ENCODE measurements at regions not wholly inside any gene's neighbourhood (a gene's known extent, or its start where the extent isn't known, plus 50 kb on each side); places are given as distances from the start of the nearest gene placed in this dataset.

DNA sequence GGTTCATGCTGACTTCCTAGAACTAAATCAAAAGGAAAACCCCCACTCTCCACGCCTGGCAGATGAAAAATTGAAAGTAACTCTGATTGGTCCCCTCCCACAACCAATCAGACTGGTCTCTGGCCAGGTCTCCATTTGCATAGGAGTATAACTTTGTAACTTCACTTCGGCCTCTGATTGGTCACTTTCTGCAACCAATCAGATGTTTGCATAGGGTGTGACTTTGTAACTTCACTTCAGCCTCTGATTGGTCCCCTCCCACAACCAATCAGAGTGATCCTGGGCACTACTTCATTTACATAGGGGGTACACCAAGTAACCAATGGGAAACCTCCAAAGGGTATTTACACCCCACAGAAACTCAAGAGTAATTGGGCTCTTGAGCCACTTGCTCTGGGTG lies 306.6 kb upstream of the PFKP start:
- Histone ChIP-seq H3K9me3 (ENCODE audit: control insufficient read depth, insufficient read depth, low read length) (peaks cover 23% of the 10 kb centered on the region), H3K79me1 (ENCODE audit: low read depth in 1 of 2, low read length in 2 of 2) (no peaks in the 10 kb centered on the region), H3K36me3 (ENCODE audit: control insufficient read depth, insufficient read depth, low read length) (no peaks in the 10 kb centered on the region), H2BK120ac (ENCODE audit: low read depth, low read length) (no peak overlapping the region), H3K9me1 (ENCODE audit: insufficient read depth, low read length) (no peaks in the 10 kb centered on the region), H3K14ac (replicated peaks; ENCODE audit: low read depth, low read length) (no peak overlapping the region), H2BK5ac (ENCODE audit: low read depth, low read length, poor library complexity, severe bottlenecking) (no peak overlapping the region), H3K23ac (ENCODE audit: low read depth, low read length) (no peak overlapping the region), H4K8ac (ENCODE audit: low read depth in 2 of 2, low read length in 2 of 2) (no peak overlapping the region), H3K56ac (ENCODE audit: extremely low read depth, insufficient read depth, low read length) (no peak overlapping the region), H3K4me2 (ENCODE audit: low read depth, low read length) (no peak overlapping the region), H2AK5ac (ENCODE audit: low read depth, low read length) (no peak overlapping the region), H3K4me1 (ENCODE audit: control insufficient read depth, insufficient read depth, low read length) (no peaks in the 10 kb centered on the region), H2AK9ac (replicated peaks; ENCODE audit: low read depth, low read length, poor library complexity) (no peak overlapping the region), H4K91ac (ENCODE audit: insufficient read depth, low read depth, low read length) (no peak overlapping the region), H2AFZ (replicated peaks; ENCODE audit: low read length, poor library complexity) (no peak overlapping the region), H4K20me1 (ENCODE audit: insufficient read depth, low read length) (no peaks in the 10 kb centered on the region), H3K18ac (ENCODE audit: low read depth, low read length) (no peak overlapping the region), H2BK15ac (ENCODE audit: low read depth, low read length) (no peak overlapping the region), H2BK20ac (ENCODE audit: low read depth, low read length) (no peak overlapping the region), H3K9ac (ENCODE audit: low read depth, low read length) (no peak overlapping the region), H4K5ac (ENCODE audit: low read depth, low read length) (no peak overlapping the region), H3K4me3 (ENCODE audit: insufficient read depth, low read depth, low read length) (no peak overlapping the region), H3K27ac (ENCODE audit: insufficient read depth, low read length) (no peak overlapping the region), H3K4ac (ENCODE audit: low read depth, low read length) (no peak overlapping the region), H3K27me3 (ENCODE audit: control insufficient read depth, insufficient read depth, low read length) (no peaks in the 10 kb centered on the region)
- dilution Hi-C loops (cut with HindIII; ENCODE audit: low sequenced_read_pairs, unreplicated experiment), result no loop called here
- no peak for DNase-seq
- in situ Hi-C loops (cut with MboI; ENCODE audit: low sequenced_read_pairs), result no loop called here
- TF ChIP-seq ELK1 (IDR thresholded peaks at IDR 0.05; ENCODE audit: borderline replicate concordance, low read depth, low read length) (no peak), MAFK (IDR thresholded peaks at IDR 0.05; ENCODE audit: low read depth, low read length) (no peak), RAD21 (IDR thresholded peaks at IDR 0.05; ENCODE audit: low read length) (no peak), SMC3 (IDR thresholded peaks at IDR 0.05; ENCODE audit: low read depth, low read length) (no peak), NFE2L2 (IDR thresholded peaks at IDR 0.05; ENCODE audit: low read depth, low read length) (no peak), FOS (IDR thresholded peaks at IDR 0.05; ENCODE audit: low read depth, low read length) (no peak), RCOR1 (IDR thresholded peaks at IDR 0.05; ENCODE audit: insufficient replicate concordance, low read length) (no peak), USF2 (IDR thresholded peaks at IDR 0.05; ENCODE audit: low read depth, low read length) (no peak), POLR2A (IDR thresholded peaks at IDR 0.05; ENCODE audit: low read depth, low read length) (no peak), MAZ (IDR thresholded peaks at IDR 0.05; ENCODE audit: borderline replicate concordance, low read depth, low read length) (no peak), RFX5 (IDR thresholded peaks at IDR 0.05; ENCODE audit: low read depth, low read length) (no peak), BHLHE40 (IDR thresholded peaks at IDR 0.05; ENCODE audit: low read depth, low read length) (no peak), CHD1 (IDR thresholded peaks at IDR 0.05; ENCODE audit: low read depth, low read length) (no peak), CEBPB (IDR thresholded peaks at IDR 0.05; ENCODE audit: low read depth, low read length) (no peak), MXI1 (IDR thresholded peaks at IDR 0.05; ENCODE audit: borderline replicate concordance, low read depth, low read length) (no peak)
- TF ChIP-seq, protein P1, sequence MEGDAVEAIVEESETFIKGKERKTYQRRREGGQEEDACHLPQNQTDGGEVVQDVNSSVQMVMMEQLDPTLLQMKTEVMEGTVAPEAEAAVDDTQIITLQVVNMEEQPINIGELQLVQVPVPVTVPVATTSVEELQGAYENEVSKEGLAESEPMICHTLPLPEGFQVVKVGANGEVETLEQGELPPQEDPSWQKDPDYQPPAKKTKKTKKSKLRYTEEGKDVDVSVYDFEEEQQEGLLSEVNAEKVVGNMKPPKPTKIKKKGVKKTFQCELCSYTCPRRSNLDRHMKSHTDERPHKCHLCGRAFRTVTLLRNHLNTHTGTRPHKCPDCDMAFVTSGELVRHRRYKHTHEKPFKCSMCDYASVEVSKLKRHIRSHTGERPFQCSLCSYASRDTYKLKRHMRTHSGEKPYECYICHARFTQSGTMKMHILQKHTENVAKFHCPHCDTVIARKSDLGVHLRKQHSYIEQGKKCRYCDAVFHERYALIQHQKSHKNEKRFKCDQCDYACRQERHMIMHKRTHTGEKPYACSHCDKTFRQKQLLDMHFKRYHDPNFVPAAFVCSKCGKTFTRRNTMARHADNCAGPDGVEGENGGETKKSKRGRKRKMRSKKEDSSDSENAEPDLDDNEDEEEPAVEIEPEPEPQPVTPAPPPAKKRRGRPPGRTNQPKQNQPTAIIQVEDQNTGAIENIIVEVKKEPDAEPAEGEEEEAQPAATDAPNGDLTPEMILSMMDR (conservative IDR thresholded peaks at IDR 0.05; ENCODE audit: low read depth, low read length), result no peak
- POLR2A ChIA-PET (ENCODE audit: unreplicated experiment), result no interaction called here
- no TSS peak for BruUV-seq (replicated peaks)
- ATAC-seq (ENCODE audit: low read depth), result no peak
- no CpG with 5 or more reads among the region's 2 CpGs for WGBS, 2 experiments (ENCODE audit: extremely low coverage in 2 of 2, insufficient read length in 1 of 2)
- intact Hi-C loops (cut with micrococcal nuclease), result no loop called here
- CTCF ChIA-PET, result no interaction called here
